ENCODE measurements at regions not wholly inside any gene's neighbourhood (a gene's known extent, or its start where the extent isn't known, plus 50 kb on each side); places are given as distances from the start of the nearest gene placed in this dataset.

DNA sequence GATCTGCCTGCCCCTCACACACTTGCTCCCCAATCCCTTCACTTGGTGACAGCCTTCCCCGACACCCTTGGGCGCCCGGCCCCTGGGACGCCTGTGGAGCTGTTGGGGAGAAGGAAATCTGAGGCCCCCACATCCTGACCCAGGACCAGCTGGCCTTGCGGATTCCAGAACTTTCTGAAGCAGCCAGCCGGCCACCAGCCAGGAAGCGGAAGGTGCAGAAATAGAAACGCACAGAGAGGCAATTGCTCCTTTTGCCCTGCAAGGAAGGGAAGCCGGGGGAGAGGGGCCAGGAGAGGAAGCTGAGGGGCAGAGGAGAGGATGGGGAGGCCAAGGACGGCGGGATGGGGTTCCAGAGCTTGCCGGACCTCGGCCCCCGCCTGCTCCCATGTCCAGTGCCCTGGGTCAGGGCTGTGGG is 66.7 kb upstream of the LINC01488 start:
- Mint-ChIP-seq H3K27me3 (ENCODE audit: low read depth) (no peaks in the 10 kb centered on the region), H3K27ac (no peak overlapping the region), H3K4me1 (peaks cover 8% of the 10 kb centered on the region), H3K4me3 (no peak overlapping the region), H3K9me3 (peaks cover 6% of the 10 kb centered on the region), H3K36me3 (peaks cover 5% of the 10 kb centered on the region; the same call in 1 of the 2 replicates)
- DNase-seq (ENCODE audit: low spot score) (no peak), ATAC-seq (no peak)
- CTCF ChIA-PET, result interaction anchor here (1.2 kb wide), 1 partner anchor 283 kb away, joined by 8 read pairs; no protein-coding TSS in a partner anchor
- TF ChIP-seq, protein P1, sequence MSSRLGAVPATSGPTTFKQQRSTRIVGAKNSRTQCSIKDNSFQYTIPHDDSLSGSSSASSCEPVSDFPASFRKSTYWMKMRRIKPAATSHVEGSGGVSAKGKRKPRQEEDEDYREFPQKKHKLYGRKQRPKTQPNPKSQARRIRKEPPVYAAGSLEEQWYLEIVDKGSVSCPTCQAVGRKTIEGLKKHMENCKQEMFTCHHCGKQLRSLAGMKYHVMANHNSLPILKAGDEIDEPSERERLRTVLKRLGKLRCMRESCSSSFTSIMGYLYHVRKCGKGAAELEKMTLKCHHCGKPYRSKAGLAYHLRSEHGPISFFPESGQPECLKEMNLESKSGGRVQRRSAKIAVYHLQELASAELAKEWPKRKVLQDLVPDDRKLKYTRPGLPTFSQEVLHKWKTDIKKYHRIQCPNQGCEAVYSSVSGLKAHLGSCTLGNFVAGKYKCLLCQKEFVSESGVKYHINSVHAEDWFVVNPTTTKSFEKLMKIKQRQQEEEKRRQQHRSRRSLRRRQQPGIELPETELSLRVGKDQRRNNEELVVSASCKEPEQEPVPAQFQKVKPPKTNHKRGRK (CRISPR knock-in tag; IDR thresholded peaks at IDR 0.05; ENCODE audit: borderline replicate concordance), result no peak
- TF ChIP-seq NFYB (CRISPR knock-in tag; conservative IDR thresholded peaks at IDR 0.05; ENCODE audit: low read depth) (no peak), ARID4B (CRISPR knock-in tag; IDR thresholded peaks at IDR 0.05; ENCODE audit: borderline replicate concordance) (no peak), MYBL2 (CRISPR knock-in tag; IDR thresholded peaks at IDR 0.05) (no peak), MLX (CRISPR knock-in tag; IDR thresholded peaks at IDR 0.05) (no peak), NR3C1 (CRISPR knock-in tag; conservative IDR thresholded peaks at IDR 0.05; ENCODE audit: low read depth) (no peak), TEAD4 (CRISPR knock-in tag; IDR thresholded peaks at IDR 0.05) (no peak), ZNF425 (CRISPR knock-in tag; conservative IDR thresholded peaks at IDR 0.05) (no peak), TEAD1 (CRISPR knock-in tag; IDR thresholded peaks at IDR 0.05) (no peak), EMX1 (CRISPR knock-in tag; IDR thresholded peaks at IDR 0.05) (no peak), ZNF138 (CRISPR knock-in tag; conservative IDR thresholded peaks at IDR 0.05) (no peak), FOXK1 (CRISPR knock-in tag; IDR thresholded peaks at IDR 0.05) (no peak), HMGXB4 (CRISPR knock-in tag; IDR thresholded peaks at IDR 0.05) (no peak)
- TF ChIP-seq, protein P2, sequence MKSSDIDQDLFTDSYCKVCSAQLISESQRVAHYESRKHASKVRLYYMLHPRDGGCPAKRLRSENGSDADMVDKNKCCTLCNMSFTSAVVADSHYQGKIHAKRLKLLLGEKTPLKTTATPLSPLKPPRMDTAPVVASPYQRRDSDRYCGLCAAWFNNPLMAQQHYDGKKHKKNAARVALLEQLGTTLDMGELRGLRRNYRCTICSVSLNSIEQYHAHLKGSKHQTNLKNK (CRISPR knock-in tag; IDR thresholded peaks at IDR 0.05), result no peak
- TF ChIP-seq, protein P3, sequence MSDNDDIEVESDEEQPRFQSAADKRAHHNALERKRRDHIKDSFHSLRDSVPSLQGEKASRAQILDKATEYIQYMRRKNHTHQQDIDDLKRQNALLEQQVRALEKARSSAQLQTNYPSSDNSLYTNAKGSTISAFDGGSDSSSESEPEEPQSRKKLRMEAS (CRISPR knock-in tag; IDR thresholded peaks at IDR 0.05), result no peak
- POLR2A ChIA-PET, result no interaction called here
